ENCODE measurements at regions not wholly inside any gene's neighbourhood (a gene's known extent, or its start where the extent isn't known, plus 50 kb on each side); places are given as distances from the start of the nearest gene placed in this dataset.

GRCh38 chr20:24899153-24899552, 49.9 kb upstream of the CST7 start:
- DNase-seq (ENCODE audit: low spot score): no peak
